Keratinocyte (primary cell): ENCODE measurements at regions not wholly inside any gene's neighbourhood (a gene's known extent, or its start where the extent isn't known, plus 50 kb on each side); places are given as distances from the start of the nearest gene placed in this dataset.

Experiments
- DNase-seq: peaks from one replicate; pipeline ENCODE4 v3.0.0-alpha.2; 2011; ENCODE audit warnings: low read depth, missing footprints, low spot score
- FAIRE-seq: peaks from 2 replicates; lab custom pipeline; 2011; peaks lifted over from hg19 to GRCh38; lab: Jason Lieb, UNC
- H2AFZ ChIP-seq: 2 replicates; pipeline ENCODE4 v1.6.0; 2012; ENCODE audit warnings: low read length, control low read depth, inconsistent platforms; ENCODE audit not compliant: control insufficient read depth
- H3K27ac ChIP-seq: 2 replicates; pipeline ENCODE4 v1.5.1; 2011; ENCODE audit warnings: low read length; ENCODE audit not compliant: control insufficient read depth, insufficient read depth
- H3K27me3 ChIP-seq: 3 replicates; pipeline ENCODE4 v1.6.0; 2011; ENCODE audit warnings: low read length; ENCODE audit not compliant: control insufficient read depth, insufficient read depth; ENCODE audit errors: extremely low read depth
- H3K36me3 ChIP-seq, 2 experiments: 2 replicates in 1 of 2; 3 replicates in 1 of 2; pipeline ENCODE4 v1.5.1; 2011; ENCODE audit warnings: low read length in 2 of 2, mild to moderate bottlenecking in 1 of 2; ENCODE audit not compliant: control insufficient read depth in 2 of 2, insufficient read depth in 2 of 2; ENCODE audit errors: extremely low read depth in 1 of 2
- H3K4me1 ChIP-seq: 3 replicates; pipeline ENCODE4 v1.5.1; 2011; ENCODE audit warnings: low read length; ENCODE audit not compliant: control insufficient read depth, insufficient read depth; ENCODE audit errors: extremely low read depth
- H3K4me2 ChIP-seq: 3 replicates; pipeline ENCODE4 v1.6.0; 2011; ENCODE audit warnings: low read depth, low read length; ENCODE audit not compliant: control insufficient read depth, insufficient read depth; ENCODE audit errors: extremely low read depth
- H3K4me3 ChIP-seq, 3 experiments: fragments of 200-600 bp in 1 of 3; sonication (generic) in 1 of 3; 2 replicates in 2 of 3; 3 replicates in 1 of 3; pipeline ENCODE4 v1.5.1; 2011 to 2016; ENCODE audit warnings: low read length in 3 of 3, mild to moderate bottlenecking in 3 of 3, control low read depth in 2 of 3, inconsistent platforms in 1 of 3, low read depth in 1 of 3, mixed read lengths in 1 of 3, mixed run types in 1 of 3, moderate library complexity in 1 of 3; ENCODE audit not compliant: control insufficient read depth in 2 of 3, insufficient read depth in 2 of 3; ENCODE audit errors: extremely low read depth in 1 of 3
- H3K79me2 ChIP-seq: 2 replicates; pipeline ENCODE4 v1.6.0; 2012; ENCODE audit warnings: low read length; ENCODE audit not compliant: control insufficient read depth, insufficient read depth
- H3K9ac ChIP-seq: 3 replicates; pipeline ENCODE4 v1.6.0; 2011; ENCODE audit warnings: low read length; ENCODE audit not compliant: control insufficient read depth, insufficient read depth; ENCODE audit errors: extremely low read depth
- H3K9me1 ChIP-seq: 3 replicates; pipeline ENCODE4 v1.6.0; 2011; ENCODE audit warnings: low read length; ENCODE audit not compliant: control insufficient read depth, insufficient read depth; ENCODE audit errors: extremely low read depth
- H3K9me3 ChIP-seq: 2 replicates; pipeline ENCODE4 v1.5.1; 2012; ENCODE audit warnings: low read depth, low read length; ENCODE audit not compliant: control insufficient read depth
- H4K20me1 ChIP-seq: 3 replicates; pipeline ENCODE4 v1.6.0; 2011; ENCODE audit warnings: low read length; ENCODE audit not compliant: control insufficient read depth, insufficient read depth; ENCODE audit errors: extremely low read depth
- EZH2 ChIP-seq: IDR thresholded peaks from one replicate; pipeline ENCODE4 v1.6.1; 2012; ENCODE audit warnings: inconsistent platforms, mild to moderate bottlenecking, low read length, moderate library complexity
- dilution Hi-C: fragments of 300-500 bp; cut with MboI; formaldehyde crosslinking; loops from one replicate; pipeline ENCODE4 v1.7.0; 2020; ENCODE audit warnings: low sequenced_read_pairs; ENCODE audit not compliant: extremely low pct_ligation_motif_present
- small RNA-seq, 3 experiments: library from RNA; depleted of rRNA; stranded (forward); fragments of <200 nt; gene quantifications; one replicate each; pipeline ENCODE3, GENCODE V24; 2012; ENCODE audit warnings: low read depth in 3 of 3, low replicate concordance in 1 of 3; ENCODE audit not compliant: insufficient read length in 3 of 3
- TF ChIP-seq, protein P1 (sequence below), 3 experiments: IDR thresholded peaks in 1 of 3; conservative IDR thresholded peaks in 1 of 3; optimal IDR thresholded peaks in 1 of 3; 2 replicates in 2 of 3; 3 replicates in 1 of 3; pipeline versions ENCODE3 to v1.5.1; 2011; ENCODE audit warnings: low read length in 3 of 3, mild to moderate bottlenecking in 3 of 3, moderate library complexity in 2 of 3, control low read depth in 1 of 3, inconsistent platforms in 1 of 3; ENCODE audit not compliant: insufficient read depth in 2 of 3; ENCODE audit errors: extremely low read depth in 1 of 3

DNA sequence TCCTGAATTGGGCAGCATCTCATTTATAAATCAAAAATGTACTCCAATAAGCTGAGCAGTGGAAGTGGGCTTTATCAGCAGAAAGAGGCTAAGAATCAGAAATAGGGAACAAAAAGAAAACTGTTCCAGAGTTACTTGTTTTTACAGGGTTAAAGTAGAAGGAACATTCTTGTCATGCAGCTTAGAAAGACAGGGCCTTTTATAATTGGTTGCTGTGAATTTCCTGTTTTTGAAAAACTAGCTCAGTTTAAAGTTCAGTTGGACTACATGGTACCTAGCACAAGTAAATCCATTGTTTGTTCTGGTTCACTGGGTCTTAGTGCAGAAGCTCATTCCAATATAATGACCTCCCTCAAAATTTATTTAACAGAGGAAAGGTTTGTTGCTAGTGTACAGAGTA is 200.8 kb downstream of the GRIA2 start:
- H2AFZ ChIP-seq = no peak overlapping the region
- H3K9me3 ChIP-seq = no peaks in the 10 kb centered on the region
- H3K27ac ChIP-seq = no peak overlapping the region
- no peaks in the 10 kb centered on the region for H3K27me3 ChIP-seq
- dilution Hi-C loops = no loop called here
- no peak overlapping the region for H3K4me2 ChIP-seq
- H3K36me3 ChIP-seq = no peaks in the 10 kb centered on the region
- no peak for FAIRE-seq
- no peaks in the 10 kb centered on the region for H3K79me2 ChIP-seq
- no peaks in the 10 kb centered on the region for H4K20me1 ChIP-seq
- no peak for DNase-seq
- no peak overlapping the region for H3K9ac ChIP-seq
- no peaks in the 10 kb centered on the region for H3K4me1 ChIP-seq
- no peaks in the 10 kb centered on the region for H3K9me1 ChIP-seq
- no peak for TF ChIP-seq EZH2
- TF ChIP-seq, protein P1, sequence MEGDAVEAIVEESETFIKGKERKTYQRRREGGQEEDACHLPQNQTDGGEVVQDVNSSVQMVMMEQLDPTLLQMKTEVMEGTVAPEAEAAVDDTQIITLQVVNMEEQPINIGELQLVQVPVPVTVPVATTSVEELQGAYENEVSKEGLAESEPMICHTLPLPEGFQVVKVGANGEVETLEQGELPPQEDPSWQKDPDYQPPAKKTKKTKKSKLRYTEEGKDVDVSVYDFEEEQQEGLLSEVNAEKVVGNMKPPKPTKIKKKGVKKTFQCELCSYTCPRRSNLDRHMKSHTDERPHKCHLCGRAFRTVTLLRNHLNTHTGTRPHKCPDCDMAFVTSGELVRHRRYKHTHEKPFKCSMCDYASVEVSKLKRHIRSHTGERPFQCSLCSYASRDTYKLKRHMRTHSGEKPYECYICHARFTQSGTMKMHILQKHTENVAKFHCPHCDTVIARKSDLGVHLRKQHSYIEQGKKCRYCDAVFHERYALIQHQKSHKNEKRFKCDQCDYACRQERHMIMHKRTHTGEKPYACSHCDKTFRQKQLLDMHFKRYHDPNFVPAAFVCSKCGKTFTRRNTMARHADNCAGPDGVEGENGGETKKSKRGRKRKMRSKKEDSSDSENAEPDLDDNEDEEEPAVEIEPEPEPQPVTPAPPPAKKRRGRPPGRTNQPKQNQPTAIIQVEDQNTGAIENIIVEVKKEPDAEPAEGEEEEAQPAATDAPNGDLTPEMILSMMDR (optimal IDR thresholded peaks at IDR 0.05 in 1 of 3, IDR thresholded peaks at IDR 0.05 in 1 of 3, conservative IDR thresholded peaks at IDR 0.05 in 1 of 3; ENCODE audit: extremely low read depth in 1 of 3, insufficient read depth in 2 of 3, low read length in 3 of 3) = no peak
- H3K4me3 ChIP-seq = no peak overlapping the region

Small RNAs in the stretch of these regions (small RNA-seq; reads per million reads assigned to genes)
- gene RF00019 = 0 reads per million in 3 experiments
